Muscle layer of duodenum (tissue), 2 donors: ENCODE measurements at regions not wholly inside any gene's neighbourhood (a gene's known extent, or its start where the extent isn't known, plus 50 kb on each side); places are given as distances from the start of the nearest gene placed in this dataset.

Experiments used
- H3K27ac ChIP-seq: one replicate; pipeline ENCODE4 v1.7.0; 2013; ENCODE audit warnings: mild to moderate bottlenecking, low read length
- H3K27me3 ChIP-seq: one replicate; pipeline ENCODE4 v1.7.0; 2013; ENCODE audit warnings: low read depth, mild to moderate bottlenecking, control low read depth, low read length
- H3K36me3 ChIP-seq, 2 donors: one replicate each; pipeline ENCODE4 v1.7.0; 2013; ENCODE audit warnings: low read length in 2 of 2, control low read depth in 1 of 2, mild to moderate bottlenecking in 1 of 2; ENCODE audit not compliant: insufficient read depth in 2 of 2, control insufficient read depth in 1 of 2
- H3K4me1 ChIP-seq, 2 donors: one replicate each; pipeline ENCODE4 v1.7.0; 2013; ENCODE audit warnings: low read length in 2 of 2, mild to moderate bottlenecking in 2 of 2, control low read depth in 1 of 2, moderate library complexity in 1 of 2; ENCODE audit not compliant: insufficient read depth in 2 of 2, control insufficient read depth in 1 of 2
- H3K4me3 ChIP-seq, 2 donors: one replicate each; pipeline ENCODE4 v1.7.0; 2013; ENCODE audit warnings: low read length in 2 of 2, low read depth in 1 of 2, mild to moderate bottlenecking in 1 of 2
- H3K9me3 ChIP-seq, 2 donors: one replicate each; pipeline ENCODE4 v1.7.0; 2013; ENCODE audit warnings: low read length in 2 of 2, control low read depth in 1 of 2, mild to moderate bottlenecking in 1 of 2; ENCODE audit not compliant: control insufficient read depth in 1 of 2
- donor health status: healthy.

- no peak overlapping the region for H3K27ac ChIP-seq
- H3K9me3 ChIP-seq = no peaks in the 10 kb centered on the region
- no peak overlapping the region for H3K4me3 ChIP-seq
- H3K27me3 ChIP-seq = no peaks in the 10 kb centered on the region
- H3K36me3 ChIP-seq = no peaks in the 10 kb centered on the region
- no peaks in the 10 kb centered on the region for H3K4me1 ChIP-seq
Observed at GRCh38 chr4:60089546-60090273, 1110.4 kb upstream of the ADGRL3 start.

- Histone ChIP-seq H3K36me3 (no peaks in the 10 kb centered on the region), H3K4me1 (no peaks in the 10 kb centered on the region), H3K9me3 (peaks cover 0 to 2% of the 10 kb centered on the region in 2 donors), H3K27ac (no peak overlapping the region), H3K4me3 (no peak overlapping the region), H3K27me3 (no peaks in the 10 kb centered on the region)
Observed at GRCh38 chr4:60096676-60097075, 1103.5 kb upstream of the ADGRL3 start.

DNA sequence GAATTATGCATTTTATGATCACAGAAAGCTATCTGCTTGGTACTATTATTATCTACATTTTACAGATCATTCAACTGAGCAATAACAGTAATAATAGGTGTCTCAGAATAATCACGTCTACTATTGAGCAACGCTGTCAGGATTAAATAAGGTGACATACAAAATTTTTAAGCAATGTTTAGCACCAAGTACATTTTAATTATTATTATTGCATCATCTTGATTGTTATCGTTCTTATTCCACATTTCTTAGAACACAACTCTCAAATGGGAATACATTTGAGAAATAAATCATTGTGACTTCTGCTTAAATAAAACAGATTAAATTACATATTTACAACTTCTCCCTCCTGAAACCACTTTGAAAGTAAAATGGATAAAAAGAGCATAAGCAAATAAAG, 1083.5 kb upstream of the ADGRL3 start:
- no peaks in the 10 kb centered on the region for H3K4me1 ChIP-seq
- no peaks in the 10 kb centered on the region for H3K36me3 ChIP-seq
- no peak overlapping the region for H3K4me3 ChIP-seq
- no peak overlapping the region for H3K27ac ChIP-seq
- no peaks in the 10 kb centered on the region for H3K9me3 ChIP-seq
- no peaks in the 10 kb centered on the region for H3K27me3 ChIP-seq

- no peak overlapping the region for H3K4me3 ChIP-seq
- H3K4me1 ChIP-seq = no peaks in the 10 kb centered on the region
- H3K27me3 ChIP-seq = no peaks in the 10 kb centered on the region
- no peak overlapping the region for H3K27ac ChIP-seq
- H3K36me3 ChIP-seq = no peaks in the 10 kb centered on the region
- H3K9me3 ChIP-seq = no peaks in the 10 kb centered on the region
Observed at GRCh38 chr4:60117726-60118323, 1082.3 kb upstream of the ADGRL3 start.

DNA sequence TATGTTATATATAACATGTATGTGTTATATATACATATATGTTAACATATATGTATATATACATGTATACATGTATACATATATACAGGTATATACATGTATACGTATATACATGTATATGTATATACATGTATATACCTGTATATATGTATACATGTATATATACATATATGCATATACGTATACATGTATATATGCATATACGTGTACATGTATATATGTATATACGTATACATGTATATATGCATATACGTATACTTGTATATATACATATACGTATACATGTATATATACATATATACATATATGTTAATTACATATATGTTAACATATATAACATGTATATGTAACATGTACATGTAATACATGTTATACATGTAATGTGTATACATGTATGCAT, 1077.3 kb upstream of the ADGRL3 start:
- H3K9me3 ChIP-seq = no peaks in the 10 kb centered on the region
- H3K4me3 ChIP-seq = no peak overlapping the region
- H3K27ac ChIP-seq = no peak overlapping the region
- no peaks in the 10 kb centered on the region for H3K27me3 ChIP-seq
- no peaks in the 10 kb centered on the region for H3K36me3 ChIP-seq
- no peaks in the 10 kb centered on the region for H3K4me1 ChIP-seq

DNA sequence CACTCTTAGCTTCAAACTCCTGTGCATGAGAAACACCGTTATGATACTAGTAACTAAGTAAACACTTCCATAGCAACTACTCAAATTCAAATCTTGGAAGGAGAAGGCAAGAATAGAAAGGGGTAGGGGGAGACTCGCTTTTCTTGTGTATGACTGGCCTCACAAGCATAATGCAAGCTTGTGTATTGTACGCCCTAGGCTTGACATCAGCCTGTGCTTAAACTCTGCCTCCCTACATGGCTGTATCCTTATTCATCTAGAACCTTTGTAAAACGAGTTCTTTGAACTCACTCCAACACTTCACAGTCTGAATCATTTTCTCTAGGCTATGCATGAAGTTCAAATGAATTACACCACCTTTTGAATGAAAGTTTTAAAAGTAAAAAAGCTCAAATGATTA, 1071.2 kb upstream of the ADGRL3 start:
- no peaks in the 10 kb centered on the region for H3K27me3 ChIP-seq

GRCh38 chr4:60129740-60130139, 1070.4 kb upstream of the ADGRL3 start:
- no peaks in the 10 kb centered on the region for H3K27me3 ChIP-seq
- no peaks in the 10 kb centered on the region for H3K4me1 ChIP-seq
- no peak overlapping the region for H3K4me3 ChIP-seq
- H3K36me3 ChIP-seq = no peaks in the 10 kb centered on the region
- H3K9me3 ChIP-seq = no peaks in the 10 kb centered on the region
- H3K27ac ChIP-seq = no peak overlapping the region

More for the DNA sequence above, 1071.2 kb upstream of the ADGRL3 start:
- Histone ChIP-seq H3K36me3 (no peaks in the 10 kb centered on the region), H3K4me3 (no peak overlapping the region), H3K4me1 (no peaks in the 10 kb centered on the region), H3K9me3 (no peaks in the 10 kb centered on the region), H3K27ac (no peak overlapping the region)

GRCh38 chr4:60133375-60133774, 1066.8 kb upstream of the ADGRL3 start:
- Histone ChIP-seq H3K27me3 (no peaks in the 10 kb centered on the region), H3K27ac (no peak overlapping the region), H3K4me3 (no peak overlapping the region), H3K4me1 (no peaks in the 10 kb centered on the region), H3K36me3 (no peaks in the 10 kb centered on the region), H3K9me3 (no peaks in the 10 kb centered on the region)

- Histone ChIP-seq H3K36me3 (no peaks in the 10 kb centered on the region), H3K27ac (no peak overlapping the region), H3K4me3 (no peak overlapping the region), H3K4me1 (no peaks in the 10 kb centered on the region), H3K9me3 (no peaks in the 10 kb centered on the region), H3K27me3 (no peaks in the 10 kb centered on the region)
Observed at GRCh38 chr4:60134099-60134498, 1066.0 kb upstream of the ADGRL3 start.

DNA sequence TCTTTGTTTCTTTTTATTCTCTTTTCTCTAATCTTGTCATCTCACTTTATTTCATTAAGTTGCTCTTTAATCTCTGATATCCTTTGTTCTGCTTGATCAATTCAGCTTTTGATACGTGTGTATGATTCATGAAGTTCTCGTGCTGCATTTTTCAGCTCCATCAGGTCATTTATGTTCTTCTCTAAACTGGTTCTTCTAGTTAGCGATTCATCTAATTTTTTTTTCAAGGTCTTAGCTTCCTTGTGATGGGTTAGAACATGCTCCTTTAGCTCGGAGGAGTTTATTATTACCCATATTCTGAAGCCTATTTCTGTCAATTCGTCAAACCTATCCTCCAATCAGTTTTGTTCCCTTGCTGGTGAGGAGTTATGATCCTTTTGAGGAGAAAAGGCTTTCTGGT, 1045.0 kb upstream of the ADGRL3 start:
- Histone ChIP-seq H3K27ac (no peak overlapping the region), H3K27me3 (no peaks in the 10 kb centered on the region), H3K9me3 (no peaks in the 10 kb centered on the region), H3K4me3 (no peak overlapping the region), H3K36me3 (no peaks in the 10 kb centered on the region), H3K4me1 (no peaks in the 10 kb centered on the region)

GRCh38 chr4:60173103-60173502, 1027.0 kb upstream of the ADGRL3 start:
- H3K4me3 ChIP-seq = no peak overlapping the region
- H3K36me3 ChIP-seq = no peaks in the 10 kb centered on the region
- H3K9me3 ChIP-seq = peaks cover 0 to 5% of the 10 kb centered on the region in 2 donors
- no peaks in the 10 kb centered on the region for H3K27me3 ChIP-seq
- H3K4me1 ChIP-seq = no peaks in the 10 kb centered on the region
- H3K27ac ChIP-seq = no peak overlapping the region

DNA sequence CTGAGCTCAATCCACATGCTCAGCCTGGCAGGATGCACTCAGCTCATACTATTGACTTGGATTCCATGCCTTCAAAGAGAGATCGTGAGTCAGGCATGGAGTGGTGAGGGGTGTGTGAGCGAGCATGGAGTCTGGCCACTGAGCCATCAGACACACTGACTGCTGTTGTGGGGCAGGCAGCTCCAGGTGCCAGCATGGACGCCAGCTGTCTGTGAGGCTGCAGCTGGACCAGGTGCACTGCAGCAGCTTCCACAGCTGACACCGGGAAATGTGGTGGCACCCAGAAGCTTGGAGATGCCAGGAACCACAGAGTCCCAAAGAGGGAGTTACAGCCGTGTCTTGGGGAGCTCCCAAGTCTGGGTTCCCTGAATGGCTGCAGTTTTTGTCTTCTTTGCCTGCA, 1026.4 kb upstream of the ADGRL3 start:
- no peaks in the 10 kb centered on the region for H3K36me3 ChIP-seq
- H3K27me3 ChIP-seq = no peaks in the 10 kb centered on the region
- H3K9me3 ChIP-seq = peaks cover 0 to 5% of the 10 kb centered on the region in 2 donors
- H3K4me1 ChIP-seq = no peaks in the 10 kb centered on the region
- H3K4me3 ChIP-seq = no peak overlapping the region
- H3K27ac ChIP-seq = no peak overlapping the region
